Hepatic stellate cell (primary cell): ENCODE measurements at regions not wholly inside any gene's neighbourhood (a gene's known extent, or its start where the extent isn't known, plus 50 kb on each side); places are given as distances from the start of the nearest gene placed in this dataset.
"Not testable (repeated sequence)": the region's sequence is repeated elsewhere in the genome, so short reads cannot be mapped to it uniquely, and the experiment has no call there.

ENCODE experiments used
- DNase-seq: peaks from one replicate; pipeline ENCODE4 v3.0.0; 2011; ENCODE audit warnings: low spot score

- DNase-seq: no peak
Measured at GRCh38 chr15:24733659-24734058, 58.1 kb downstream of the NPAP1 start.

GRCh38 chr15:24734396-24734795 lies 58.8 kb downstream of the NPAP1 start:
- no peak for DNase-seq

GRCh38 chr15:24745290-24745689 lies 69.7 kb downstream of the NPAP1 start:
- DNase-seq: no peak

- DNase-seq: no peak
Measured at GRCh38 chr15:24746094-24746493, 70.5 kb downstream of the NPAP1 start.

GRCh38 chr15:24747376-24747775 lies 71.8 kb downstream of the NPAP1 start:
- DNase-seq: no peak

GRCh38 chr15:24748812-24749439 lies 73.4 kb downstream of the NPAP1 start:
- DNase-seq: no peak

- no peak for DNase-seq
Measured at GRCh38 chr15:24752354-24752753, 76.8 kb downstream of the NPAP1 start.

- no peak for DNase-seq
Measured at GRCh38 chr15:24756101-24756500, 80.5 kb downstream of the NPAP1 start.

GRCh38 chr15:24760066-24760465 lies 84.5 kb downstream of the NPAP1 start:
- no peak for DNase-seq

- DNase-seq: peak; percentile 4
Measured at GRCh38 chr15:24761704-24762302, 86.2 kb downstream of the NPAP1 start.

GRCh38 chr15:24763891-24764290 lies 88.3 kb downstream of the NPAP1 start:
- DNase-seq: no peak

- no peak for DNase-seq
Measured at GRCh38 chr15:24764375-24765171, 89.0 kb downstream of the NPAP1 start.

- no peak for DNase-seq
Measured at GRCh38 chr15:24766511-24767133, 91.0 kb downstream of the NPAP1 start.

GRCh38 chr15:24772266-24772665 lies 96.7 kb downstream of the NPAP1 start:
- DNase-seq: no peak

GRCh38 chr15:24772686-24773373 lies 97.3 kb downstream of the NPAP1 start:
- peak; percentile 41 for DNase-seq

- DNase-seq: no peak
Measured at GRCh38 chr15:24777307-24777706, 101.7 kb downstream of the NPAP1 start.

GRCh38 chr15:24784506-24784905 lies 108.9 kb downstream of the NPAP1 start:
- DNase-seq: no peak

- no peak for DNase-seq
Measured at GRCh38 chr15:24786347-24786746, 110.8 kb downstream of the NPAP1 start.

- DNase-seq: not testable (repeated sequence)
Measured at GRCh38 chr15:24802624-24803023, 127.0 kb downstream of the NPAP1 start.

GRCh38 chr15:24819680-24820079 lies 135.1 kb upstream of the SNRPN start:
- DNase-seq: no peak

GRCh38 chr15:24823473-24823872 lies 131.3 kb upstream of the SNRPN start:
- no peak for DNase-seq

GRCh38 chr15:24832282-24832681 lies 122.5 kb upstream of the SNRPN start:
- no peak for DNase-seq
